Tibial artery (tissue), 4 donors: ENCODE measurements at regions not wholly inside any gene's neighbourhood (a gene's known extent, or its start where the extent isn't known, plus 50 kb on each side); places are given as distances from the start of the nearest gene placed in this dataset.

ENCODE experiments used
- DNase-seq, 2 donors: peaks; one replicate each; pipeline ENCODE4 v3.0.0-alpha.2; 2019
- H3K27ac ChIP-seq, 2 donors: fragments of 200-600 bp; sonication (generic) in 1 of 2; 1 replicate in 1 of 2; 2 replicates in 1 of 2; pipeline ENCODE4 v1.5.1; 2018 to 2019; ENCODE audit warnings: mild to moderate bottlenecking in 1 of 2
- H3K27me3 ChIP-seq, 2 donors: fragments of 200-600 bp; sonication (generic) in 1 of 2; one replicate each; pipeline versions ENCODE4 v1.5.1 to v1.6.0; 2016 to 2019
- H3K36me3 ChIP-seq, 3 donors: fragments of 200-600 bp; sonication (generic) in 2 of 3; one replicate each; pipeline ENCODE4 v1.5.1; 2016 to 2019; ENCODE audit warnings: mild to moderate bottlenecking in 2 of 3
- H3K4me1 ChIP-seq, 4 donors: fragments of 200-600 bp; sonication (generic) in 2 of 4; 1 replicate in 3 of 4; 2 replicates in 1 of 4; pipeline ENCODE4 v1.5.1; 2016 to 2019
- H3K4me3 ChIP-seq, 2 donors: fragments of 200-600 bp; sonication (generic) in 1 of 2; 1 replicate in 1 of 2; 2 replicates in 1 of 2; pipeline ENCODE4 v1.5.1; 2018 to 2019; ENCODE audit warnings: mild to moderate bottlenecking in 2 of 2
- H3K9me3 ChIP-seq, 3 donors: fragments of 200-600 bp; sonication (generic) in 1 of 3; one replicate each; pipeline ENCODE4 v1.5.1; 2016 to 2019
- intact Hi-C: fragments of 100-400 bp; cut with DNase I; formaldehyde crosslinking; loops from one replicate; pipeline ENCODE4 v1.15.0; 2023; ENCODE audit warnings: low total_unique reads
- TF ChIP-seq, protein P1 (sequence below), 2 experiments: fragments of 200-600 bp in 1 of 2; fragments of 450-650 bp in 1 of 2; IDR thresholded peaks; one replicate each; pipeline ENCODE4 v1.5.1; 2017 to 2019; ENCODE audit warnings: antibody characterized with exemption in 2 of 2, mild to moderate bottlenecking in 1 of 2, moderate library complexity in 1 of 2

DNA sequence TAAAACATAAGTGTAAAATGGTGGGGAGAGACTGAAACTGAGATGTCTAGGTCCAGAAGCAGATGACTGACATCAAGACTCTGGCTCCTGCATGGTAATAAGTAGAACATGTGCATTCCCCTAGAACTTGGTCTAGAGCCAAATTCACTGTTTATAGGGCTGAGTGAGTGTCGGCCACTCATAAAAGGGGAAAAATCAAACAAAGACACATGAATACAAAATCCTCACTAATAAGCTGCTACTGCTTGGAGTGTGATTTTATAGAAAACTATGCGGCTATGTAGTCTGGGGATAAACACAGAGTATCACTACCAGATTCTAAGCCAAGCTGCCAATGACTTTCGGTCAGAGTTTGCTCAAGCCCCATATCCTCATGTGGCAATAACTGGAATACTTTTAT is 1080.8 kb upstream of the DDX18 start:
- Histone ChIP-seq H3K27me3 (no peaks in the 10 kb centered on the region), H3K4me1 (no peaks in the 10 kb centered on the region), H3K9me3 (no peaks in the 10 kb centered on the region), H3K4me3 (no peak overlapping the region), H3K27ac (no peak overlapping the region), H3K36me3 (no peaks in the 10 kb centered on the region)
- TF ChIP-seq, protein P1, sequence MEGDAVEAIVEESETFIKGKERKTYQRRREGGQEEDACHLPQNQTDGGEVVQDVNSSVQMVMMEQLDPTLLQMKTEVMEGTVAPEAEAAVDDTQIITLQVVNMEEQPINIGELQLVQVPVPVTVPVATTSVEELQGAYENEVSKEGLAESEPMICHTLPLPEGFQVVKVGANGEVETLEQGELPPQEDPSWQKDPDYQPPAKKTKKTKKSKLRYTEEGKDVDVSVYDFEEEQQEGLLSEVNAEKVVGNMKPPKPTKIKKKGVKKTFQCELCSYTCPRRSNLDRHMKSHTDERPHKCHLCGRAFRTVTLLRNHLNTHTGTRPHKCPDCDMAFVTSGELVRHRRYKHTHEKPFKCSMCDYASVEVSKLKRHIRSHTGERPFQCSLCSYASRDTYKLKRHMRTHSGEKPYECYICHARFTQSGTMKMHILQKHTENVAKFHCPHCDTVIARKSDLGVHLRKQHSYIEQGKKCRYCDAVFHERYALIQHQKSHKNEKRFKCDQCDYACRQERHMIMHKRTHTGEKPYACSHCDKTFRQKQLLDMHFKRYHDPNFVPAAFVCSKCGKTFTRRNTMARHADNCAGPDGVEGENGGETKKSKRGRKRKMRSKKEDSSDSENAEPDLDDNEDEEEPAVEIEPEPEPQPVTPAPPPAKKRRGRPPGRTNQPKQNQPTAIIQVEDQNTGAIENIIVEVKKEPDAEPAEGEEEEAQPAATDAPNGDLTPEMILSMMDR (IDR thresholded peaks at IDR 0.05): no peak
- intact Hi-C loops: no loop called here
- no peak for DNase-seq

DNA sequence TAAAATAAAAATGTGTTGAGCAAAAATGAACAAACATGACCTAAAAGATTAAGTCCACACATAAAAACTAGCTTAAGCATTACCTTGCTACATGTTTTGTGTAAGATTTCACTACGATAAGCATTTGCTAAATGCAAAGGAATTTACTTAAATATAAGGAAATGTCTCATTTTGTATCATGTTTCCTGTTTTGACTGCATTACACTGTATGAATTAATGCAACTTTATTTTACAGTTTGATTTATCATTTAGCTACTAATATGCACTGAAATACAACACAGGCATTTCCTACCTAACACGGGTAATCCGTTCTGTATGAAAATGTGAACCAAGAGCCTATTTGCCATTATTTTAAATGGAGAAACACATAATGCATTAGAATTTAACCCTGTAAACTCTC is 1076.5 kb upstream of the DDX18 start:
- Histone ChIP-seq H3K36me3 (no peaks in the 10 kb centered on the region), H3K27me3 (no peaks in the 10 kb centered on the region), H3K4me3 (no peak overlapping the region), H3K9me3 (no peaks in the 10 kb centered on the region), H3K27ac (no peak overlapping the region), H3K4me1 (no peaks in the 10 kb centered on the region)
- DNase-seq: no peak
- TF ChIP-seq, protein P1 (IDR thresholded peaks at IDR 0.05): no peak
- intact Hi-C loops: no loop called here

GRCh38 chr2:116747103-116747502 is 1067.4 kb upstream of the DDX18 start:
- DNase-seq: no peak
- no peak overlapping the region for H3K4me3 ChIP-seq
- no peak overlapping the region for H3K27ac ChIP-seq
- no peaks in the 10 kb centered on the region for H3K4me1 ChIP-seq
- no peaks in the 10 kb centered on the region for H3K9me3 ChIP-seq
- intact Hi-C loops: no loop called here
- no peaks in the 10 kb centered on the region for H3K36me3 ChIP-seq
- TF ChIP-seq, protein P1 (IDR thresholded peaks at IDR 0.05): no peak
- no peaks in the 10 kb centered on the region for H3K27me3 ChIP-seq

DNA sequence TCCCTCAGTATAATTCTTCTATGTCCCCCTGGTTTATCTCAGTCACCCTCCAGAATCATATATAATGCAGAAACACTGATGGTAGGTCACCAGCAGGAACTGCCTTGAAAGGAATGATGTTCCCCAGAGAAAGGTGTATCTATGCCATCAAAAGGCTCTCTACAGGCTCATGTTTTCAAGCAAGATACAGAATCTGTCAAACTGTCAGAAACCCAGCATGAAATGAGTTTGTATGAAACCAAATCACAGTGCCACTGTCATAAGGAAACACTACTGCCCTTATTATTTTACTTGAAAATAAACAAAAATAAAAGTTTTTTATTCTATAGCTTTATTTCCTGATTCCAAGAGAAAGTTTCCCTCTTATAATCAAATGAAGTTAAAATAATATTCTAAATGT is 1064.5 kb upstream of the DDX18 start:
- TF ChIP-seq, protein P1 (IDR thresholded peaks at IDR 0.05): no peak

DNA sequence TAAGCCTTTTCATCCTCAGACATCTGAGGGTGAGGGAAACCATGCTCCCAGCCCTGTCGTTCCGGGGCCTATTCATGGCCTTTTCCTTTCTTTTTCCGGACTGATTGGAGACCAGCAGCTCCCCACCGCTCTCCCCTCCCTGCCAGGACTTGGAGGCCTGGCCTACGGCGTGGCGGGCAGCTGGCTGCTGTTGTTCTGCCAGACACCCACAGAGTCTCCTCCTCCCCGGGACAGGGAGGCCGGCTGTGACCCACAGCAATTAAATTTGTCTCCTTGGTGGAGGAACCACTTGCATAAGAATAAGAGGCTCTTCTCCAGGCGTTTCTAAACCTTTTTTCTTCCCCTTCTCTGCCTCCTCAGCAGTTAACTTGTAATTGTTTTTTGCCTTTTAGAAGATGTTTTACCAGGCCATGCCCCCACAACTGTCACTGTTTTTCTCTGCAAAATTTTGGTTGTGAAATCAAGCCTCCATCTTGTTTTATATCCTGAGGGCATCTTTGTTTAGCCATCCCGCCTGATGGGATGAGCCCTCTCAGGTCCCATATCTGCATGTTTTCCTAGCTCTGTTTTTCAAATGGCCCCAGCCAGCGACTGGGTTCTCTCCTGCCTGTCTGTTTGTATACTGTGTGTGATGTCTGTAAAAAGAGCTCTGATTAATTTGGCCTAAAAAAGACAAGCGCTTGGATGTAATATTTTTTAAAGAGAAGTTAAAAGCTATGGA is 1060.0 kb upstream of the DDX18 start:
- Histone ChIP-seq H3K36me3 (no peaks in the 10 kb centered on the region), H3K4me1 (no peaks in the 10 kb centered on the region), H3K4me3 (no peak overlapping the region), H3K27me3 (no peaks in the 10 kb centered on the region), H3K27ac (no peak overlapping the region), H3K9me3 (no peaks in the 10 kb centered on the region)
- intact Hi-C loops: no loop called here
- TF ChIP-seq, protein P1 (IDR thresholded peaks at IDR 0.05): no peak
- DNase-seq: no peak

More for the DNA sequence above, 1064.5 kb upstream of the DDX18 start:
- no peak for DNase-seq
- H3K27ac ChIP-seq: no peak overlapping the region
- no peaks in the 10 kb centered on the region for H3K9me3 ChIP-seq
- no peaks in the 10 kb centered on the region for H3K36me3 ChIP-seq
- H3K4me1 ChIP-seq: no peaks in the 10 kb centered on the region
- no peak overlapping the region for H3K4me3 ChIP-seq
- no peaks in the 10 kb centered on the region for H3K27me3 ChIP-seq
- intact Hi-C loops: no loop called here

- no peak overlapping the region for H3K4me3 ChIP-seq
- TF ChIP-seq, protein P1 (IDR thresholded peaks at IDR 0.05): no peak
- no peaks in the 10 kb centered on the region for H3K36me3 ChIP-seq
- intact Hi-C loops: no loop called here
- H3K9me3 ChIP-seq: no peaks in the 10 kb centered on the region
- H3K4me1 ChIP-seq: no peaks in the 10 kb centered on the region
- no peak for DNase-seq
- no peak overlapping the region for H3K27ac ChIP-seq
- H3K27me3 ChIP-seq: no peaks in the 10 kb centered on the region
Observed at GRCh38 chr2:116761864-116762263, 1052.6 kb upstream of the DDX18 start.
